GM12878 (cell line): ENCODE measurements at regions not wholly inside any gene's neighbourhood (a gene's known extent, or its start where the extent isn't known, plus 50 kb on each side); places are given as distances from the start of the nearest gene placed in this dataset.
"Not testable (repeated sequence)": the region's sequence is repeated elsewhere in the genome, so short reads cannot be mapped to it uniquely, and the experiment has no call there.

Experiments used
- ATAC-seq: fragments of 200-7000 bp; cut with Tn5 transposase; 3 replicates; pipeline ENCODE4 v1.9.1; 2020; ENCODE audit warnings: mild to moderate bottlenecking, moderate library complexity
- BruUV-seq: library from RNA; stranded (reverse); fragments of 400-500 nt; replicated peaks from 2 replicates; lab custom pipeline; 2021; lab: Mats Ljungman, UMichigan
- CTCF ChIA-PET: fragments of 300-600 bp; sonication (Branson Sonifier 250); formaldehyde crosslinking; extraction: SDS; loops from one replicate; lab custom pipeline; 2021; ENCODE audit warnings: inconsistent platforms; lab: Yijun Ruan, JAX
- POLR2A ChIA-PET: fragments of 350-600 bp; formaldehyde crosslinking; extraction: SDS; loops from one replicate; lab custom pipeline; 2021; ENCODE audit warnings: inconsistent platforms; lab: Charles Lee
- RAD21 ChIA-PET: fragments of 300-600 bp; sonication (Branson Sonifier 250); formaldehyde crosslinking; loops from one replicate; lab custom pipeline; 2023; ENCODE audit warnings: antibody characterized with exemption; ENCODE audit not compliant: unreplicated experiment; lab: Charles Lee
- SMC1A ChIA-PET: fragments of 300-600 bp; sonication (Branson Sonifier 250); formaldehyde crosslinking; loops from one replicate; lab custom pipeline; 2023; ENCODE audit not compliant: unreplicated experiment, uncharacterized antibody; lab: Charles Lee
- DNase-seq: peaks from one replicate; pipeline ENCODE4 v3.0.0-alpha.2; 2011; ENCODE audit warnings: low read depth, low spot score
- FAIRE-seq: peaks from 3 replicates; lab custom pipeline; 2011; peaks lifted over from hg19 to GRCh38; lab: Jason Lieb, UNC
- H2AFZ ChIP-seq: 2 replicates; pipeline ENCODE4 v1.6.0; 2011; ENCODE audit warnings: low read depth, low read length, control low read depth; ENCODE audit not compliant: control insufficient read depth
- H3K27ac ChIP-seq: 2 replicates; pipeline ENCODE4 v1.5.1; 2011; ENCODE audit warnings: control low read depth; ENCODE audit not compliant: control insufficient read depth, insufficient read depth
- H3K27me3 ChIP-seq, 2 experiments: replicated peaks in 1 of 2; 2 replicates each; pipeline versions ENCODE4 v1.6.0 to v1.6.1; 2011; ENCODE audit warnings: low read length in 1 of 2; ENCODE audit not compliant: control insufficient read depth in 2 of 2, insufficient read depth in 2 of 2
- H3K36me3 ChIP-seq, 2 experiments: 2 replicates each; pipeline ENCODE4 v1.5.1; 2011; ENCODE audit warnings: low read length in 1 of 2; ENCODE audit not compliant: control insufficient read depth in 2 of 2, insufficient read depth in 2 of 2
- H3K4me1 ChIP-seq: 2 replicates; pipeline ENCODE4 v1.6.1; 2011; ENCODE audit warnings: mild to moderate bottlenecking, low read length, moderate library complexity, mixed read lengths; ENCODE audit not compliant: control insufficient read depth, insufficient read depth
- H3K4me2 ChIP-seq: 2 replicates; pipeline ENCODE4 v1.6.0; 2011; ENCODE audit warnings: control low read depth; ENCODE audit not compliant: control insufficient read depth, insufficient read depth
- H3K4me3 ChIP-seq: fragments of 200-600 bp; sonication (generic); 2 replicates; pipeline ENCODE4 v1.5.1; 2016
- H3K79me2 ChIP-seq: 2 replicates; pipeline ENCODE4 v1.6.0; 2011; ENCODE audit warnings: low read length; ENCODE audit not compliant: control insufficient read depth, insufficient read depth
- H3K9ac ChIP-seq: 2 replicates; pipeline ENCODE4 v1.8.0; 2011; ENCODE audit warnings: low read length, control low read depth, mixed read lengths; ENCODE audit not compliant: control insufficient read depth, insufficient read depth
- H3K9me3 ChIP-seq: replicated peaks from 3 replicates; pipeline ENCODE4 v1.5.1; 2011; ENCODE audit warnings: mild to moderate bottlenecking, low read length; ENCODE audit not compliant: control insufficient read depth, insufficient read depth
- H4K20me1 ChIP-seq: 2 replicates; pipeline ENCODE4 v1.6.0; 2011; ENCODE audit not compliant: control insufficient read depth, insufficient read depth
- BACH1 ChIP-seq: fragments of 450-650 bp; IDR thresholded peaks from 2 replicates; pipeline ENCODE4 v1.6.1; 2017; ENCODE audit warnings: mild to moderate bottlenecking, borderline replicate concordance
- CBX3 ChIP-seq: fragments of 200-600 bp; sonication (generic); IDR thresholded peaks from 2 replicates; pipeline ENCODE4 v1.6.1; 2016; ENCODE audit warnings: low read depth, borderline replicate concordance
- E4F1 ChIP-seq: fragments of 450-650 bp; IDR thresholded peaks from 2 replicates; pipeline ENCODE4 v1.6.1; 2018; ENCODE audit warnings: borderline replicate concordance, mild to moderate bottlenecking; ENCODE audit not compliant: partially characterized antibody
- LARP7 ChIP-seq: fragments of 450-650 bp; IDR thresholded peaks from 2 replicates; pipeline ENCODE4 v1.6.1; 2017; ENCODE audit warnings: mild to moderate bottlenecking
- MLLT1 ChIP-seq: fragments of 450-650 bp; IDR thresholded peaks from 2 replicates; pipeline ENCODE4 v1.6.1; 2016; ENCODE audit warnings: mild to moderate bottlenecking
- RB1 ChIP-seq: fragments of 450-650 bp; formaldehyde crosslinking; IDR thresholded peaks from 2 replicates; pipeline ENCODE4 v1.6.1; 2017; ENCODE audit warnings: mild to moderate bottlenecking, borderline replicate concordance
- STAT3 ChIP-seq: IDR thresholded peaks from 2 replicates; pipeline ENCODE4 v1.6.1; 2011; ENCODE audit warnings: low read depth, low read length, improper control_type of control experiment
- ZNF592 ChIP-seq: fragments of 450-650 bp; IDR thresholded peaks from 2 replicates; pipeline ENCODE4 v1.6.1; 2017; ENCODE audit warnings: mild to moderate bottlenecking, moderate library complexity
- WGBS: methylation state at CpG from one replicate; pipeline ENCODE4 v1.1.6; 2016; ENCODE audit warnings: low lambda C conversion rate; ENCODE audit not compliant: insufficient replicate concordance, insufficient coverage; ENCODE audit errors: missing lambda C conversion rate; 5-methylcytosine and 5-hydroxymethylcytosine counted together
- in situ Hi-C: fragments of 300-500 bp; cut with MboI; formaldehyde crosslinking; loops from 9 replicates; pipeline ENCODE4 v1.14.3; 2018; ENCODE audit warnings: mixed read lengths
- intact Hi-C: fragments of 100-400 bp; cut with micrococcal nuclease; formaldehyde crosslinking; loops from one replicate; pipeline ENCODE4 v1.14.2; 2022; ENCODE audit not compliant: unreplicated experiment

- in situ Hi-C loops, SMC1A ChIA-PET, H3K9me3 ChIP-seq, DNase-seq, H3K4me3 ChIP-seq, H3K9ac ChIP-seq, RAD21 ChIA-PET, H3K4me2 ChIP-seq, H3K27me3 ChIP-seq, H3K27ac ChIP-seq, H3K79me2 ChIP-seq, POLR2A ChIA-PET, H3K36me3 ChIP-seq, ATAC-seq, BruUV-seq, intact Hi-C loops, H2AFZ ChIP-seq, H3K4me1 ChIP-seq, H4K20me1 ChIP-seq, CTCF ChIA-PET, FAIRE-seq: not testable (repeated sequence)
- WGBS = 77% methylated on average over 12 of the region's 12 CpGs
Measured at GRCh38 chr16:21344361-21344912, 66.3 kb upstream of the CRYM start.

- Histone ChIP-seq H3K4me2 (no peak overlapping the region), H4K20me1 (no peaks in the 10 kb centered on the region), H3K9me3 (no peaks in the 10 kb centered on the region), H3K9ac (no peak overlapping the region), H3K36me3 (no peaks in the 10 kb centered on the region), H3K4me3 (no peak overlapping the region), H2AFZ (no peak overlapping the region), H3K27me3 (no peaks in the 10 kb centered on the region), H3K79me2 (no peaks in the 10 kb centered on the region), H3K4me1 (no peaks in the 10 kb centered on the region; the same call in 1 of the 2 replicates), H3K27ac (no peak overlapping the region)
- DNase-seq (no peak), ATAC-seq (no peak), FAIRE-seq (no peak)
- 93% methylated on average over 3 of the region's 3 CpGs for WGBS
- ChIA-PET RAD21 (no interaction called here), SMC1A (no interaction called here), CTCF (no interaction called here), POLR2A (no interaction called here)
- intact Hi-C loops (no loop called here), in situ Hi-C loops (no loop called here)
- no TSS peak for BruUV-seq
- TF ChIP-seq LARP7 = no peak
- TF ChIP-seq MLLT1 = no peak
- TF ChIP-seq BACH1 = no peak
- no peak for TF ChIP-seq ZNF592
- TF ChIP-seq STAT3 = no peak
- no peak for TF ChIP-seq E4F1
- no peak for TF ChIP-seq CBX3
- TF ChIP-seq RB1 = no peak
Measured at GRCh38 chr16:21341101-21341500, 63.0 kb upstream of the CRYM start.
